ENCODE measurements at regions not wholly inside any gene's neighbourhood (a gene's known extent, or its start where the extent isn't known, plus 50 kb on each side); places are given as distances from the start of the nearest gene placed in this dataset.

- TF ChIP-seq CTCF (IDR thresholded peaks at IDR 0.05; ENCODE audit: insufficient read depth, low read depth, low read length) (no peak), EZH2 (IDR thresholded peaks at IDR 0.05; ENCODE audit: insufficient read depth, low read length) (no peak)
Observed at GRCh38 chr1:238672262-238672661, 714.1 kb upstream of the CHRM3 start.

Measured in astrocyte (in vitro differentiated cells and primary cell).